Activated T-helper 17 cell treated with anti-CD3 and anti-CD28 coated beads, Interleukin-2, amount 50 U/mL, for 72 hours (primary cell): ENCODE measurements at regions not wholly inside any gene's neighbourhood (a gene's known extent, or its start where the extent isn't known, plus 50 kb on each side); places are given as distances from the start of the nearest gene placed in this dataset.

Experiments used
- ATAC-seq: fragments of 150-1000 bp; cut with Tn5 transposase; replicated peaks from 2 replicates; pipeline ENCODE4 v1.10.0; 2021; ENCODE audit warnings: mild to moderate bottlenecking, moderate library complexity
- H3K27ac Mint-ChIP-seq: one replicate; pipeline ENCODE4 v1.8.0; 2022; ENCODE audit warnings: mixed read lengths
- H3K27me3 Mint-ChIP-seq: one replicate; pipeline ENCODE4 v1.8.0; 2022; ENCODE audit warnings: mixed read lengths
- H3K36me3 Mint-ChIP-seq: one replicate; pipeline ENCODE4 v1.8.0; 2022; ENCODE audit warnings: low read depth, mild to moderate bottlenecking, mixed read lengths
- H3K4me1 Mint-ChIP-seq: one replicate; pipeline ENCODE4 v1.8.0; 2022; ENCODE audit warnings: mixed read lengths
- H3K4me3 Mint-ChIP-seq: one replicate; pipeline ENCODE4 v1.8.0; 2022; ENCODE audit warnings: mild to moderate bottlenecking, mixed read lengths
- H3K9me3 Mint-ChIP-seq: one replicate; pipeline ENCODE4 v1.8.0; 2022; ENCODE audit warnings: mixed read lengths

DNA sequence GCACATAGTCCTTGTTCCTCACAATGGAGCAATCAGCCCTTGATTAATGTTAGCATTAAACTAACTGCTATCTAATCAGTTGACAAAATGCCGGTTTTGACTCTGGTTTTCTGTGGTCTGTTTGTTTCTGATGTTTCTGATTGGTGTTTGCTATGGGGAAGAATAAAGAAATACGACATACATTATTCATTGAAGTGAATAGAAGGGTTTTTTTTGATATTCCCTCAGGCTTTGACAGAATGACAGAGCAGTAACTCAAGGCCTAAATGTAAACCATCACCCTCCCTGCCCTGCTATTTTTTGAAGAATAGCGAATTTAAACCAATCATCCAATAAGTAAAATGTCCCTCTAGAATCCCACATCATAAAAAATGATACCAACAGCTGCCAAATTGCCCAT is 65.5 kb upstream of the HS3ST1 start:
- Mint-ChIP-seq H3K27ac (no peak overlapping the region), H3K36me3 (no peaks in the 10 kb centered on the region), H3K4me1 (peaks cover under 1% of the 10 kb centered on the region), H3K4me3 (no peak overlapping the region), H3K27me3 (no peaks in the 10 kb centered on the region), H3K9me3 (no peaks in the 10 kb centered on the region)
- no peak for ATAC-seq

DNA sequence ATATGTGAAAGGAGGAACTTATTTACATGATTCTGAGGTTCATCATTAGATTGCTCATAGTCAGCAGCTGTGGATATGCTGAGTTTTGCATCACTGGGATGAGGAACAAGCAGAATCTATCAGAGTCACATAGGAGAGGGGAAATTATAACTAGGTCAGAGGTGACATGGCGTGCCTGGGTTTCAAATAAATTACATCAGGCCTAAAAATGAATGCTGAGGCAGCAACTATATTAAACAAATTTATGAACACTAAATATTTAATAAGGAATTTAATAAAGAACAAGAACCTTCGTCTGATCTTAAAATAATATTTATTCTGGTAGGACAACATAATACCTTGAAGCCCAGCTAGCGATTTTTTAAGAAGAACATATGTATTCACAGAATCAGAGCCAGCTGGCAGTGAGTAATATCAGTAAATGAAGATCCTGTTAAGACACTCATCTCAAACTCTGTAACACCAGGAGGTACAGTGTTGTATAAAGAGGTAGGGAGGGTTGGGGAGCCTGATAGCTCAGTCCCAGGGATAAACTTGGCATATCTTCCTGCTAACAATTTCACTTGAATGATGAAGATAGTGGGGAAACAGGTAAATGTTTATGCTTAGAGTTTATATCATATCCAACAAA is 60.9 kb upstream of the HS3ST1 start:
- peak; percentile 67 for ATAC-seq
- H3K36me3 Mint-ChIP-seq: no peaks in the 10 kb centered on the region
- no peak overlapping the region for H3K27ac Mint-ChIP-seq
- no peak overlapping the region for H3K4me3 Mint-ChIP-seq
- peaks cover 17% of the 10 kb centered on the region for H3K4me1 Mint-ChIP-seq
- H3K27me3 Mint-ChIP-seq: no peaks in the 10 kb centered on the region
- peaks cover 4% of the 10 kb centered on the region for H3K9me3 Mint-ChIP-seq

DNA sequence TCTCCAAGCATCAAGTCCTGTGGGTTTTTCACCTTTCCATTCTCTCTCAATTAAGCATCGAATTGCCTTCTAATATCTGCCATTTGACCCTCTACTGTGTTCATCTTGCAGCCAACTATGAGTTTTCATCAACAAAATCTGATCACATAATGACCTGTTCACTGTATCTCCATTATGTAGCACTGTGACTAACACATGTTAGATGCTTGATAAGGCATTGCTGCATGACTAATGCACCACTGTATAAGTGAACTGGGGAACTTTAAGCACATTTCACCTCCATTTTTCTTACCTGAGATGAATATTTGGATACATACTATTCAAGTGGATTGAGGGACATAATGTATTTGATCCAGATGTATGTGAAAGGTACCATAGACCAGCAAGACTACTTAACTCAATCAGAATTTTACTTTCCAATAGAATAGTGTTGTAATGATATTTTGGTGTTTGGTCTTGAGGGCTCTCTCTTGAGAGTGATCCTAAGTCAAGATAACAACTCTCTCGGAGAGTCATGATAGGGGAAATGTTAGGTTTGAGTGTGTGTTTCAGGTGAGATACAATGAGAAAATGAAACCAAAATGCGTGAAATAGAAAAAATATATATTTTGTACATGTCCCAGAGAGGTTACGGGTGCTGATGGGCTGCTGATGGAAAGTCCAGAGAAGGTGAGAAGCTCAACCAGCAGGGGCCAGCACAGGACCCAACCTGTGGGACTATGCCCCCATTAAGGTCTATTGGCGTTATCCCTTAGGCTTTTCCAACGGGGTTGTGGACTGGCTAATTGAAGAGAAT is 60.2 kb upstream of the HS3ST1 start:
- Mint-ChIP-seq H3K27me3 (no peaks in the 10 kb centered on the region), H3K27ac (no peak overlapping the region)

DNA sequence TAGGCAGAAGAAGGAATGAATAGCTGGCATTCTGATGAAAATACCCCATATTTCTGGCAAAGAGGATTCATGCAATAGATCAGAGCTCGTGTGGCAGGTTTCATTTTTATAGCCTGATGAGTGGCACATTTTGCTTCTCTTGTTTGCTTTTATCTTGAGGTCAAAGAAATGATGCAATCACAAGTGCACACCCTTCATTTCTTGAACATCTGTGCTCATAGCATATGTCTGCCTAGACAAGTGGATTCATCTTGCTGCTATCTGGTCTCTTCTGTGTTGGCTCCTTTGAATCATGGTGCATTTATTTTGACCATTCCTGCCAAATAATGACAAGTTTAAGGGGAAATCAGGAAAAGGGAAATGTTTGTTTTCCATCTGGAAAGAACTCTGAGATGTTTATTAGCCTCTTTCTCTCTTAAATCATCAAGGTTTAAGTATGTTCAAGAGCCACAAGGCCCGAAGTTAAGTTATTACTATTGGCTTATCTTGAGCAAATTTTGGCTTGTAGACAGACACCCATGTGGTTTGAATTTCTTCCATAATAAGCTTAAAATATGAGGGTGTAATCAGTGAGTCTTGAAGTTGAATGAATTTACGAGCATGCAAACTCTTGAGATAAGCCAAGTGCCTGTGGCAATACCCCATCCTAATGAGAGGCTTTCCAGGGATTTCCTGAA is 59.3 kb upstream of the HS3ST1 start:
- no peak overlapping the region for H3K27ac Mint-ChIP-seq
- H3K9me3 Mint-ChIP-seq: peaks cover 4% of the 10 kb centered on the region
- H3K27me3 Mint-ChIP-seq: no peaks in the 10 kb centered on the region
- peaks cover 18% of the 10 kb centered on the region for H3K4me1 Mint-ChIP-seq
- no peaks in the 10 kb centered on the region for H3K36me3 Mint-ChIP-seq
- no peak overlapping the region for H3K4me3 Mint-ChIP-seq
- no peak for ATAC-seq

More for the DNA sequence above, 60.2 kb upstream of the HS3ST1 start:
- peak; percentile 77 for ATAC-seq
- Mint-ChIP-seq H3K9me3 (peaks cover 4% of the 10 kb centered on the region), H3K4me3 (no peak overlapping the region), H3K4me1 (peaks cover 17% of the 10 kb centered on the region), H3K36me3 (no peaks in the 10 kb centered on the region)

DNA sequence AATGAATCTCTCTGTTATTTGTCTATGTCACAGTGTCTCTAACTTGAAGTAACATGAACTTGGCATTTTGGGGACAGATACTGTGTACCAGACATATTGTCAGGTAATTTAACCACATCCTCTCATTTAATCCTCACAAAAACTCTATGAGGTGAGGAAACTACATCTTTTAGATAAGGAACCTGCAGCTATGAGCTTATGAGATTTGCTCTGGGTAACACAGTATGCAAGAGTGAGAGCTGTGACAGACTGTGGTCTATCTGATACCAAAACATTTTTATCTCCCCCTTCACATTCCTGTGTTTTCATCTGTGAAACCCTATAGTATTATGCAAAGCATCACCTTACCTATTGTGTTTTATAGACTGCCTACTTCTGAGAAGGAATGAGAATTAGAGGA is 58.4 kb upstream of the HS3ST1 start:
- no peak overlapping the region for H3K4me3 Mint-ChIP-seq
- peaks cover 23% of the 10 kb centered on the region for H3K4me1 Mint-ChIP-seq
- H3K36me3 Mint-ChIP-seq: no peaks in the 10 kb centered on the region
- peaks cover 4% of the 10 kb centered on the region for H3K9me3 Mint-ChIP-seq
- no peaks in the 10 kb centered on the region for H3K27me3 Mint-ChIP-seq
- H3K27ac Mint-ChIP-seq: no peak overlapping the region
- ATAC-seq: no peak

DNA sequence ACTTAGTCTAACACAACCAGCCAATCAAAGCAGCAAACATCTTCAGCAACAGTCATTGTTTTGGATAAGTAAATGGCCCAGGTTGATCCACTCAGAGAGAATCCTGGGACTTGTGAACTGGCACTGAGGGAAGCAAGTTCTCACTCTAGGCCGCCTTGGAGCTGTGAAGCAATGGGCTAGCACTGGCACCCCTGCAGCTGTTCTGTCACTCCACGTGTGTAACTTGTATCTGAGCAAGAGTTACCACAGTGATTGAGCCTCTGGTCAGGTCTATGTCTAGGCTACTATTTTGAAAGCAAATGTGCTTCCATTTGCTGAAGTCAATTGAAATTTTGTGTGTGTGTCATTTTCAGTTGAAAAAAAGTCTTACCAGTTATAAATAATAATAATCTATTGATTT is 57.2 kb upstream of the HS3ST1 start:
- ATAC-seq: no peak

DNA sequence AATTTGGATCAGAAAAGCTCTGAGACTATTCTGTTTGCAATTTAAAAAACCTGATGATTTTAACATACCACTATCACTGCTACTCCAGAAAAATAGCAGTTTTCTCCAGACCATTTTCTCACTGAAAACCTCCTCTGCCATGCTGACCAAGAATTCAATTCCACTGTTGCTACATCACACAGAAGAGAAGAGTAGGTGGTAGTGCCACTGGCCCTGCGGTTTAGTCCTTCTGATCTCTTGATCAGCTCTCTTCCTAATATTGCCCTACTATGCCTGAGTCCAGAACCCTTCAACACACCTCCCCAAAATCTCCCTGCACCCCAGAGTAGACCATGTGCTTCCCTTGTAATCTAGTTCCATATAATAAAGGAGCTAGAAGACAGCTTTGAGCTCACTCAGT is 55.8 kb upstream of the HS3ST1 start:
- no peaks in the 10 kb centered on the region for H3K27me3 Mint-ChIP-seq
- H3K36me3 Mint-ChIP-seq: no peaks in the 10 kb centered on the region
- H3K27ac Mint-ChIP-seq: no peak overlapping the region
- H3K4me1 Mint-ChIP-seq: peaks cover 23% of the 10 kb centered on the region
- H3K9me3 Mint-ChIP-seq: peaks cover 4% of the 10 kb centered on the region
- no peak for ATAC-seq
- no peak overlapping the region for H3K4me3 Mint-ChIP-seq

More for the DNA sequence above, 57.2 kb upstream of the HS3ST1 start:
- Mint-ChIP-seq H3K9me3 (peaks cover 4% of the 10 kb centered on the region), H3K4me1 (peaks cover 23% of the 10 kb centered on the region), H3K27me3 (no peaks in the 10 kb centered on the region), H3K27ac (no peak overlapping the region), H3K36me3 (no peaks in the 10 kb centered on the region), H3K4me3 (no peak overlapping the region)

DNA sequence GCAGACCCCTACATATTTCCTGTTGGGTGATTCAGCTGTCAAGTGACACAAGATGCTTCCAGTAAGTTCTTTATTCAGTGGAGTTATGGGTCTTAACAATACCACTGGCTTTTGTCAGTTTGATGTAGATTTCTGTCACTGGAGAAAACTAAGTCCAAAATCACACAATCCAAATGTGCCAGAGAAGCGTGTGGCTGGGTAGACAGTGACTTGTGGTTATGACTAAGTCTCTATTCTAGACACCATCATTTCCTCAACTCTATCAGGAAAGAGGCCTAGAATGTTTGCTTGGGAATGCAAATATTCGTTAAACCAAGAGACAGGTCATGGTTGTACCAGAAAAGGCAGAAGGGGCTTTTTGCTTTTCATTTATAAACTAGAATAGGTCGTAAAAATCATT is 54.4 kb upstream of the HS3ST1 start:
- Mint-ChIP-seq H3K4me3 (no peak overlapping the region), H3K9me3 (no peaks in the 10 kb centered on the region), H3K27me3 (no peaks in the 10 kb centered on the region), H3K27ac (no peak overlapping the region), H3K36me3 (no peaks in the 10 kb centered on the region), H3K4me1 (peaks cover 14% of the 10 kb centered on the region)
- ATAC-seq: peak; percentile 73

DNA sequence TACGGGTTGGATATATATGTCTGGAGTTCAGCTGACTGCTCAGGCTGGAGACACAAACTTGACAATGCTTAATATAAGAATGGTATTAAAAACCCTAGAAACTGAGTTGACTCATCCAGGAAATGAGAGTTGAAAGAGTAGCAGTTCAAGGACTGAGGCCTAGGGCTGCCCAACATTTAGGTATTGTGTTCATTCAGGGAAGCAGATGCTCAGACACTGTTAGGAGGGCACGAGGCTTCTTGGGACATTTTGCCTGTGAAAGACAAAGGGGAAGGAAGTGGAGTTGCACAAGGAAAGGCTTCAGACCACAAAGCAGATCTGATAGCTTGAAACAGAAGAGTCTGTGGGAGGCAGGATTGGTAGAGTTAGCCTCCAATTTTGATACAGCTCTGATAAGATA is 52.0 kb upstream of the HS3ST1 start:
- no peak overlapping the region for H3K4me3 Mint-ChIP-seq
- H3K4me1 Mint-ChIP-seq: peaks cover 6% of the 10 kb centered on the region
- no peaks in the 10 kb centered on the region for H3K27me3 Mint-ChIP-seq
- no peaks in the 10 kb centered on the region for H3K36me3 Mint-ChIP-seq
- no peak overlapping the region for H3K27ac Mint-ChIP-seq
- ATAC-seq: peak; percentile 81
- no peaks in the 10 kb centered on the region for H3K9me3 Mint-ChIP-seq
